ENCODE measurements at regions not wholly inside any gene's neighbourhood (a gene's known extent, or its start where the extent isn't known, plus 50 kb on each side); places are given as distances from the start of the nearest gene placed in this dataset.

DNA sequence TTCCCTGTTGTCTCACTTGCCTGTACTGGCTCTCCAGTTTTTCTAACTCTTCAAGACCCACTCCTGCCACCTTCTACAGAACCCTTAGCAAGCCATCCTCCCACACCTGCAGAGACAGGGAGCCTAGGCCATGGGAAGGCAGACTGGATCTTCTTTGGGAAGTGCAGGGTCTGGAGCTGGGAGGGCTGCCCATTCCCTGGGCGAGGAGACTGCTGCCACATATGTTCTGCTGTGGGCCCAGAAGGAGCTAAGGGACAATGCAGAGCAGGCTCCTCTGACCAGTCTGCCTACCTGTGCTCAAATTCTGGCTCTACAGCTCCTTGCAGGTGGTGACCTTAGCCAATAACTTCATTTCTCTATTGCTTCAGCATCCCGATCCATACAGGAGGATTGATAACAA, 152.1 kb upstream of the CELF4 start:
- Histone ChIP-seq H3K4me1 (no peaks in the 10 kb centered on the region), H3K27ac (no peak overlapping the region), H3K36me3 (no peaks in the 10 kb centered on the region), H3K27me3 (no peaks in the 10 kb centered on the region), H3K4me3 (no peak overlapping the region), H3K9me3 (no peaks in the 10 kb centered on the region)
- intact Hi-C loops (cut with DNase I; ENCODE audit: low total_unique reads): no loop called here
- TF ChIP-seq POLR2A (IDR thresholded peaks at IDR 0.05) (no peak), POLR2AphosphoS5 (IDR thresholded peaks at IDR 0.05) (no peak)
- TF ChIP-seq, protein P1, sequence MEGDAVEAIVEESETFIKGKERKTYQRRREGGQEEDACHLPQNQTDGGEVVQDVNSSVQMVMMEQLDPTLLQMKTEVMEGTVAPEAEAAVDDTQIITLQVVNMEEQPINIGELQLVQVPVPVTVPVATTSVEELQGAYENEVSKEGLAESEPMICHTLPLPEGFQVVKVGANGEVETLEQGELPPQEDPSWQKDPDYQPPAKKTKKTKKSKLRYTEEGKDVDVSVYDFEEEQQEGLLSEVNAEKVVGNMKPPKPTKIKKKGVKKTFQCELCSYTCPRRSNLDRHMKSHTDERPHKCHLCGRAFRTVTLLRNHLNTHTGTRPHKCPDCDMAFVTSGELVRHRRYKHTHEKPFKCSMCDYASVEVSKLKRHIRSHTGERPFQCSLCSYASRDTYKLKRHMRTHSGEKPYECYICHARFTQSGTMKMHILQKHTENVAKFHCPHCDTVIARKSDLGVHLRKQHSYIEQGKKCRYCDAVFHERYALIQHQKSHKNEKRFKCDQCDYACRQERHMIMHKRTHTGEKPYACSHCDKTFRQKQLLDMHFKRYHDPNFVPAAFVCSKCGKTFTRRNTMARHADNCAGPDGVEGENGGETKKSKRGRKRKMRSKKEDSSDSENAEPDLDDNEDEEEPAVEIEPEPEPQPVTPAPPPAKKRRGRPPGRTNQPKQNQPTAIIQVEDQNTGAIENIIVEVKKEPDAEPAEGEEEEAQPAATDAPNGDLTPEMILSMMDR (IDR thresholded peaks at IDR 0.05): no peak
- no peak for DNase-seq (ENCODE audit: low spot score in 2 of 2)

DNA sequence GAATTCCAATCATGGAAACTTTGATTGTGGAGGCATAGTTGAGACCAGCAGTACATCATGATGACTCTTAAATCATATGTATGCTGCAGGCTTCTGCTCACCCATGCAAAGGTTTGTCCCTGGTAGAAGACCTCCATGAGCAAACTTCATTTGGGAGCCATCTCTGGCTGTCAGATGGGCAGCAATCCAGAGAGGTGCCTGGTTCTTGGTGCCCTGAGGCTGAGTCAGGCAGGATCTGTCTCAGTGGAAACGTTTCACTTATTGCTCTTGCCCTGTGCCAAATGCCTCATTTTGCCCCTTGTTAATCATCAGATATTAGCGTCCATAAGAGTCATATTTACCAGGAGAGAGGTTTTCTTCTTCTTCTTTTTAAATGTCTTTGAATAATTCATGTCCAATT, 151.5 kb upstream of the CELF4 start:
- H3K4me1 ChIP-seq: no peaks in the 10 kb centered on the region
- no peaks in the 10 kb centered on the region for H3K9me3 ChIP-seq
- no peak overlapping the region for H3K4me3 ChIP-seq
- H3K27ac ChIP-seq: no peak overlapping the region
- DNase-seq (ENCODE audit: low spot score in 2 of 2): no peak
- H3K36me3 ChIP-seq: no peaks in the 10 kb centered on the region
- intact Hi-C loops (cut with DNase I; ENCODE audit: low total_unique reads): no loop called here
- TF ChIP-seq POLR2AphosphoS5 (IDR thresholded peaks at IDR 0.05) (no peak), POLR2A (IDR thresholded peaks at IDR 0.05) (no peak)
- TF ChIP-seq, protein P1 (IDR thresholded peaks at IDR 0.05): no peak
- H3K27me3 ChIP-seq: no peaks in the 10 kb centered on the region

- TF ChIP-seq, protein P1 (IDR thresholded peaks at IDR 0.05): no peak
- TF ChIP-seq POLR2A (IDR thresholded peaks at IDR 0.05) (no peak), POLR2AphosphoS5 (IDR thresholded peaks at IDR 0.05) (no peak)
- DNase-seq (ENCODE audit: low spot score in 2 of 2): no peak
- no peaks in the 10 kb centered on the region for H3K36me3 ChIP-seq
Observed at GRCh38 chr18:37716106-37716735, 150.6 kb upstream of the CELF4 start.

DNA sequence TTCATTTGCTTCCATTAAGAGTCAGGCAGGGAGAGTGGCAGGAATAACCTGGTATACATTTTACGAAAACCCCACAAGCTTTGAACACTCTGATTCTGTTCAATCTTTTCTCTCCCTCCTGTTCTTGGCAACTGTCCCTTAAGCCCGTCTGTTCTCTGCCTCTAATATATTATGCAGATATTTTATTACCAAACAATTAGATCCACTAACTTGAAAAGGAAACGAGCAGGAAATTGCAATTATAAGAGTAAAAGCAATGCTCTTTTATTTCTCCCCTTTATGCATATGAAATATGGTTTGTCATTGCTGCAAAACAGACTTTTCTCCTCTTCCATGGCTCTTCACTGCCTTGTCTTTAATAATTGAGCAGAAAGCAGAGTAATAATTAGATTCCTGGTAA, 149.1 kb upstream of the CELF4 start:
- DNase-seq (ENCODE audit: low spot score in 2 of 2): no peak
- Histone ChIP-seq H3K4me1 (no peaks in the 10 kb centered on the region), H3K27me3 (no peaks in the 10 kb centered on the region), H3K27ac (no peak overlapping the region), H3K9me3 (no peaks in the 10 kb centered on the region), H3K4me3 (no peak overlapping the region), H3K36me3 (no peaks in the 10 kb centered on the region)
- TF ChIP-seq, protein P1 (IDR thresholded peaks at IDR 0.05): no peak
- intact Hi-C loops (cut with DNase I; ENCODE audit: low total_unique reads): no loop called here

More at GRCh38 chr18:37716106-37716735, 150.6 kb upstream of the CELF4 start:
- Histone ChIP-seq H3K4me3 (no peak overlapping the region), H3K27ac (no peak overlapping the region), H3K27me3 (no peaks in the 10 kb centered on the region), H3K9me3 (no peaks in the 10 kb centered on the region), H3K4me1 (no peaks in the 10 kb centered on the region)
- intact Hi-C loops (cut with DNase I; ENCODE audit: low total_unique reads): no loop called here

DNA sequence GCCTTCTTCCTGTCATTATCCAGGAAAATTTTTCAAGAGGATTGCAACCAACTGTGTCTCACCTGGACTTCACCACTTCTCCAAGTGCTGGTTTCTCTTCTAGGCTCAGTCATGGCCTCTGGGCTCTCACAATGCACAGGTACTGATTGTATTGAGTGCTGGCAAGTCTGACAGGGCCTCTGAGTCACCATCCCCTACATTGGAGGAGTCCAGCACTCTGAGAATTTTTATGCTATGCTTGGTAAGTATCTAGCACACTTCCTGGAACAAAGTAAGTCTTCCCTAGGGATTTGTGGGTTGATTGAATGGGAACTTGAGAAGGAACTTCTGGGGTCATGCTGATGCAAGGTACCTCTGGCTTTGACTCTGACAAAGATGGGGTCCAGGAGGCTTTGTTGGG, 147.2 kb upstream of the CELF4 start:
- Histone ChIP-seq H3K27ac (no peak overlapping the region), H3K4me1 (no peaks in the 10 kb centered on the region), H3K27me3 (no peaks in the 10 kb centered on the region), H3K9me3 (no peaks in the 10 kb centered on the region), H3K4me3 (no peak overlapping the region), H3K36me3 (no peaks in the 10 kb centered on the region)
- DNase-seq (ENCODE audit: low spot score in 2 of 2): no peak
- intact Hi-C loops (cut with DNase I; ENCODE audit: low total_unique reads): no loop called here
- TF ChIP-seq POLR2A (IDR thresholded peaks at IDR 0.05) (no peak), POLR2AphosphoS5 (IDR thresholded peaks at IDR 0.05) (no peak)
- TF ChIP-seq, protein P1 (IDR thresholded peaks at IDR 0.05): no peak
